GM12878 (cell line): ENCODE measurements at regions not wholly inside any gene's neighbourhood (a gene's known extent, or its start where the extent isn't known, plus 50 kb on each side); places are given as distances from the start of the nearest gene placed in this dataset.

ENCODE experiments used
- ASH2L ChIP-seq: fragments of 300-600, 200-600 bp; sonication (generic); IDR thresholded peaks from 2 replicates; pipeline ENCODE4 v1.6.1; 2017; ENCODE audit warnings: low read depth, mild to moderate bottlenecking, borderline replicate concordance
- CTCF ChIP-seq, 3 experiments: IDR thresholded peaks in 2 of 3; conservative IDR thresholded peaks in 1 of 3; 2 replicates each; pipeline ENCODE4 v1.5.1; 2011; ENCODE audit warnings: low read depth in 3 of 3, low read length in 3 of 3, mild to moderate bottlenecking in 3 of 3, control low read depth in 2 of 3, moderate library complexity in 2 of 3, inconsistent platforms in 1 of 3, mixed read lengths in 1 of 3; ENCODE audit not compliant: control insufficient read depth in 2 of 3, insufficient read depth in 1 of 3; ENCODE audit errors: extremely low read depth in 1 of 3
- GABPA ChIP-seq: IDR thresholded peaks from 2 replicates; pipeline ENCODE4 v1.6.1; 2014; ENCODE audit warnings: antibody characterized with exemption, low read depth, mild to moderate bottlenecking, inconsistent platforms
- HDAC2 ChIP-seq: fragments of 200-600 bp; sonication (generic); IDR thresholded peaks from 2 replicates; pipeline ENCODE4 v1.6.1; 2017
- JUNB ChIP-seq: IDR thresholded peaks from 2 replicates; pipeline ENCODE4 v1.6.1; 2016; ENCODE audit warnings: antibody characterized with exemption, mild to moderate bottlenecking
- NBN ChIP-seq: fragments of 450-650 bp; IDR thresholded peaks from 2 replicates; pipeline ENCODE4 v1.6.1; 2016
- POLR2A ChIP-seq: IDR thresholded peaks from 2 replicates; pipeline ENCODE4 v1.6.1; 2011; ENCODE audit warnings: low read depth, mild to moderate bottlenecking, low read length
- POLR2AphosphoS5 ChIP-seq: IDR thresholded peaks from 2 replicates; pipeline ENCODE4 v1.6.1; 2011; ENCODE audit warnings: mild to moderate bottlenecking, low read length, inconsistent platforms
- RCOR1 ChIP-seq: conservative IDR thresholded peaks from 2 replicates; pipeline ENCODE4 v1.6.1; 2012; ENCODE audit warnings: low read depth, low read length, improper control_type of control experiment
- SMC3 ChIP-seq: IDR thresholded peaks from 2 replicates; pipeline ENCODE4 v1.6.1; 2011; ENCODE audit warnings: low read length, improper control_type of control experiment, borderline replicate concordance
- STAT1 ChIP-seq: fragments of 450-650 bp; conservative IDR thresholded peaks from 2 replicates; pipeline ENCODE4 v1.6.1; 2014; ENCODE audit warnings: antibody characterized with exemption, mild to moderate bottlenecking
- YY1 ChIP-seq: IDR thresholded peaks from 2 replicates; pipeline ENCODE4 v1.6.1; 2011; ENCODE audit warnings: low read depth, mild to moderate bottlenecking, low read length
- ZBTB11 ChIP-seq: fragments of 450-650 bp; formaldehyde crosslinking; IDR thresholded peaks from 2 replicates; pipeline ENCODE4 v1.5.0; 2022; ENCODE audit warnings: mild to moderate bottlenecking, missing genetic modification characterization
- ZNF592 ChIP-seq: fragments of 450-650 bp; IDR thresholded peaks from 2 replicates; pipeline ENCODE4 v1.6.1; 2017; ENCODE audit warnings: mild to moderate bottlenecking, moderate library complexity

- TF ChIP-seq STAT1 (no peak), NBN (no peak), YY1 (no peak), HDAC2 (no peak), GABPA (no peak), JUNB (no peak), SMC3 (no peak), POLR2A (no peak), ZNF592 (no peak), POLR2AphosphoS5 (no peak), ZBTB11 (CRISPR knock-in tag) (no peak), CTCF (IDR thresholded peaks at IDR 0.05 in 2 of 3, conservative IDR thresholded peaks at IDR 0.05 in 1 of 3; ENCODE audit: control insufficient read depth in 2 of 3, extremely low read depth in 1 of 3, insufficient read depth in 1 of 3, low read depth in 3 of 3, low read length in 3 of 3) (no peak), ASH2L (no peak), RCOR1 (no peak)
Measured at GRCh38 chr12:73517859-73518258, 1019.8 kb upstream of the ATXN7L3B start.
